ENCODE measurements at regions not wholly inside any gene's neighbourhood (a gene's known extent, or its start where the extent isn't known, plus 50 kb on each side); places are given as distances from the start of the nearest gene placed in this dataset.

GRCh38 chr14:39967885-39968284 is 535.7 kb upstream of the FBXO33 start:
- Histone ChIP-seq H3K9me3 (peaks cover 5% of the 10 kb centered on the region), H3K36me3 (ENCODE audit: low read depth) (no peaks in the 10 kb centered on the region), H3K4me3 (no peak overlapping the region), H3K4me1 (ENCODE audit: low read depth) (no peaks in the 10 kb centered on the region)
- no peak for ATAC-seq
- TF ChIP-seq CTCF (IDR thresholded peaks at IDR 0.05): no peak
- no peak for DNase-seq
- intact Hi-C loops (cut with DNase I, micrococcal nuclease): no loop called here

- Histone ChIP-seq H3K4me1 (ENCODE audit: low read depth) (no peaks in the 10 kb centered on the region), H3K4me3 (no peak overlapping the region), H3K36me3 (ENCODE audit: low read depth) (no peaks in the 10 kb centered on the region), H3K9me3 (peaks cover 32% of the 10 kb centered on the region)
- intact Hi-C loops (cut with DNase I, micrococcal nuclease): no loop called here
- ATAC-seq (no peak), DNase-seq (no peak)
- no peak for TF ChIP-seq CTCF (IDR thresholded peaks at IDR 0.05)
These were observed 525.8 kb upstream of the FBXO33 start for GRCh38 chr14:39957987-39958386.

- intact Hi-C loops (cut with DNase I, micrococcal nuclease): no loop called here
- ATAC-seq: no peak
- no peak for TF ChIP-seq CTCF (IDR thresholded peaks at IDR 0.05)
- no peak for DNase-seq
- no peaks in the 10 kb centered on the region for H3K4me1 ChIP-seq (ENCODE audit: low read depth)
- no peaks in the 10 kb centered on the region for H3K36me3 ChIP-seq (ENCODE audit: low read depth)
- peaks cover 37% of the 10 kb centered on the region for H3K9me3 ChIP-seq
- no peak overlapping the region for H3K4me3 ChIP-seq
These were observed 525.1 kb upstream of the FBXO33 start for GRCh38 chr14:39957290-39957689.

- DNase-seq (no peak), ATAC-seq (no peak)
- Histone ChIP-seq H3K9me3 (peaks cover 37% of the 10 kb centered on the region), H3K36me3 (ENCODE audit: low read depth) (no peaks in the 10 kb centered on the region), H3K4me1 (ENCODE audit: low read depth) (no peaks in the 10 kb centered on the region), H3K4me3 (no peak overlapping the region)
- TF ChIP-seq CTCF (IDR thresholded peaks at IDR 0.05): no peak
- intact Hi-C loops (cut with DNase I, micrococcal nuclease): no loop called here
These were observed 524.1 kb upstream of the FBXO33 start for GRCh38 chr14:39956372-39956771.

GRCh38 chr14:39948235-39948634 is 516.0 kb upstream of the FBXO33 start:
- peaks cover 27% of the 10 kb centered on the region for H3K9me3 ChIP-seq
- TF ChIP-seq CTCF (IDR thresholded peaks at IDR 0.05): no peak
- intact Hi-C loops (cut with DNase I, micrococcal nuclease): no loop called here
- DNase-seq (no peak), ATAC-seq (no peak)
- H3K36me3 ChIP-seq (ENCODE audit: low read depth): no peaks in the 10 kb centered on the region
- no peak overlapping the region for H3K4me3 ChIP-seq
- H3K4me1 ChIP-seq (ENCODE audit: low read depth): no peaks in the 10 kb centered on the region

GRCh38 chr14:39946807-39947206 is 514.6 kb upstream of the FBXO33 start:
- H3K4me3 ChIP-seq: no peak overlapping the region
- peaks cover 20% of the 10 kb centered on the region for H3K9me3 ChIP-seq
- no peak for ATAC-seq
- H3K36me3 ChIP-seq (ENCODE audit: low read depth): no peaks in the 10 kb centered on the region
- DNase-seq: no peak
- H3K4me1 ChIP-seq (ENCODE audit: low read depth): no peaks in the 10 kb centered on the region
- intact Hi-C loops (cut with DNase I, micrococcal nuclease): no loop called here
- no peak for TF ChIP-seq CTCF (IDR thresholded peaks at IDR 0.05)
